ENCODE measurements at regions not wholly inside any gene's neighbourhood (a gene's known extent, or its start where the extent isn't known, plus 50 kb on each side); places are given as distances from the start of the nearest gene placed in this dataset.
A peak's percentile ranks its signal among the peaks of the same experiment; 100 is the strongest.

GRCh38 chr14:85415015-85415712 lies 114.8 kb upstream of the FLRT2 start:
- H3K4me3 ChIP-seq (ENCODE audit: control insufficient read depth, low read depth, low read length) = no peak overlapping the region
- peak; percentile 47 for DNase-seq (ENCODE audit: low read depth)

GRCh38 chr14:85416771-85417170 lies 113.2 kb upstream of the FLRT2 start:
- peak; percentile 35 for DNase-seq (ENCODE audit: low read depth)
- TF ChIP-seq CTCF (IDR thresholded peaks at IDR 0.05; ENCODE audit: control insufficient read depth, insufficient read depth, low read depth, low read length, missing control alignments) = no peak
- H3K4me3 ChIP-seq (ENCODE audit: control insufficient read depth, low read depth, low read length) = no peak overlapping the region

More at GRCh38 chr14:85415015-85415712, 114.8 kb upstream of the FLRT2 start:
- peak; percentile 43 for TF ChIP-seq CTCF (IDR thresholded peaks at IDR 0.05; ENCODE audit: control insufficient read depth, insufficient read depth, low read depth, low read length, missing control alignments)

- no peak for TF ChIP-seq CTCF (IDR thresholded peaks at IDR 0.05; ENCODE audit: control insufficient read depth, insufficient read depth, low read depth, low read length, missing control alignments)
- no peak overlapping the region for H3K4me3 ChIP-seq (ENCODE audit: control insufficient read depth, low read depth, low read length)
- no peak for DNase-seq (ENCODE audit: low read depth)
Measured at GRCh38 chr14:85417396-85417795, 112.5 kb upstream of the FLRT2 start.

- no peak for DNase-seq (ENCODE audit: low read depth)
- no peak overlapping the region for H3K4me3 ChIP-seq (ENCODE audit: control insufficient read depth, low read depth, low read length)
- TF ChIP-seq CTCF (IDR thresholded peaks at IDR 0.05; ENCODE audit: control insufficient read depth, insufficient read depth, low read depth, low read length, missing control alignments) = no peak
Measured at GRCh38 chr14:85418721-85419120, 111.2 kb upstream of the FLRT2 start.

GRCh38 chr14:85420278-85420677 lies 109.7 kb upstream of the FLRT2 start:
- TF ChIP-seq CTCF (IDR thresholded peaks at IDR 0.05; ENCODE audit: control insufficient read depth, insufficient read depth, low read depth, low read length, missing control alignments) = no peak
- no peak overlapping the region for H3K4me3 ChIP-seq (ENCODE audit: control insufficient read depth, low read depth, low read length)
- no peak for DNase-seq (ENCODE audit: low read depth)

GRCh38 chr14:85420707-85421106 lies 109.2 kb upstream of the FLRT2 start:
- no peak for TF ChIP-seq CTCF (IDR thresholded peaks at IDR 0.05; ENCODE audit: control insufficient read depth, insufficient read depth, low read depth, low read length, missing control alignments)
- DNase-seq (ENCODE audit: low read depth) = no peak
- no peak overlapping the region for H3K4me3 ChIP-seq (ENCODE audit: control insufficient read depth, low read depth, low read length)
